ENCODE measurements at regions not wholly inside any gene's neighbourhood (a gene's known extent, or its start where the extent isn't known, plus 50 kb on each side); places are given as distances from the start of the nearest gene placed in this dataset.
A peak's percentile ranks its signal among the peaks of the same experiment; 100 is the strongest.

DNA sequence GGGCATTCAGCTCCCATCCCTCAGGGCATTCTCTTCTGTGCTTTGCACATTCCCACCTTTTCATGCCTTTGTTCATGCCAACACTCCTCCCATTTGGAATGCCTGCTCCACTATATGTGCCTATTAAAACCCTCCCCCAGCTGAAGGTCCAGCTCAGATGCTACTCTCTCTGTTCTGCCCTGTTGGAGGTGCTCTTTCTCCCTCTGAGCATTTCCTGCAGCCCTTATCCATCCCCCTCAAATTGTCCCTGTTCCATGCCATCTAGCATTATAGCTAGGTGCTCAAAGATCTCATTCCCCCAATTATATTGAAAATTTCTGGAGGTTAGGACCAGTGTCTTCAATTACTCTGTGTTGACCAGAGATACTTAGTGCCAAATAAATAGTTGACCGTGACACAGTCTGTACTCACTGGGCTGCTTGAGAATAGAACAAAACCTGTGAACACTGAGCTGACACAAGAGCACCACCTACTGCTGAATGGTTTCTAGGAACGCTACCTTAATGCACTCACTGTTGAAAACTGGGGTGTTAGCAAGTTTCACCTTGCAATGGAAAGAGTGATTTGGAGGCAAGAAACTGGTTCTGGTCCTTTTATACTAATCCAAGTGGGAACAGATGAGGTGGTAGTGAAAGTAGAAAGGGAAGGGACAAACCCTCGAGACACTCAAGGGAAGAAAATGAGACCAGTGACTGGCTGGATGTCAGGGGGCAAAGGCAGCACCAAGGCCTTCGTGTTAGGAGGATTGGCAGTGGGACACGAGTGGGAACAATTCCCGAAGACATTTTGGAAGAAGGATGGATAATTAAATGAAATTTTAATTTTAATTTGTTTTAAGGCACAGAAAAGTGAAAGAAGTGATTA lies 289.8 kb upstream of the ROPN1 start:
- peak; percentile 49 for DNase-seq

GRCh38 chr3:124282751-124283651 lies 291.1 kb upstream of the ROPN1 start:
- DNase-seq, result peak; percentile 59

GRCh38 chr3:124283652-124284023 lies 291.7 kb upstream of the ROPN1 start:
- DNase-seq, result no peak

- no peak for DNase-seq
Observed at GRCh38 chr3:124288996-124289395, 297.1 kb upstream of the ROPN1 start.

GRCh38 chr3:124291008-124291407 lies 299.1 kb upstream of the ROPN1 start:
- no peak for DNase-seq

GRCh38 chr3:124292329-124292728 lies 300.4 kb upstream of the ROPN1 start:
- DNase-seq, result no peak

GRCh38 chr3:124293584-124293983 lies 301.7 kb upstream of the ROPN1 start:
- no peak for DNase-seq

GRCh38 chr3:124295362-124295761 lies 303.4 kb upstream of the ROPN1 start:
- DNase-seq, result no peak

DNA sequence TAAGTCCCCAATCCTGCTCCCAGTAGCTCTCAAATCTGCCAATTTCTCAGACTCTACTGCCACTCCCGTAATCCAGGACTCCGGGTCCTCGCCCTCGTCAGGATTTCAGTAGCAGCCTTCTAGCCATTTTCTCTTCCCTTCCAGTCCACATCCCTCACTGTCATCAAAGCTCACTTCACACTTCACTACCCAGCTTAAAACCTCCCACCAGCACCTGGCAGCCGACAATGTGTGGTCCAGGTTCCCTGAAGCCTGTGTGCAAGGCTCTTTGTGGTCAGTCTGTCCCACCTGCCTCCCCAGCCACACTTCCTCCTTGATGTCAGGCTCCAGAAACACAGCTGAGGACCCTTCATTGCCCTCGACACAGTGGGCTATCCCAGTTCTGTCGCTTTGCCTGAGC lies 304.5 kb upstream of the ROPN1 start:
- no peak for DNase-seq

DNA sequence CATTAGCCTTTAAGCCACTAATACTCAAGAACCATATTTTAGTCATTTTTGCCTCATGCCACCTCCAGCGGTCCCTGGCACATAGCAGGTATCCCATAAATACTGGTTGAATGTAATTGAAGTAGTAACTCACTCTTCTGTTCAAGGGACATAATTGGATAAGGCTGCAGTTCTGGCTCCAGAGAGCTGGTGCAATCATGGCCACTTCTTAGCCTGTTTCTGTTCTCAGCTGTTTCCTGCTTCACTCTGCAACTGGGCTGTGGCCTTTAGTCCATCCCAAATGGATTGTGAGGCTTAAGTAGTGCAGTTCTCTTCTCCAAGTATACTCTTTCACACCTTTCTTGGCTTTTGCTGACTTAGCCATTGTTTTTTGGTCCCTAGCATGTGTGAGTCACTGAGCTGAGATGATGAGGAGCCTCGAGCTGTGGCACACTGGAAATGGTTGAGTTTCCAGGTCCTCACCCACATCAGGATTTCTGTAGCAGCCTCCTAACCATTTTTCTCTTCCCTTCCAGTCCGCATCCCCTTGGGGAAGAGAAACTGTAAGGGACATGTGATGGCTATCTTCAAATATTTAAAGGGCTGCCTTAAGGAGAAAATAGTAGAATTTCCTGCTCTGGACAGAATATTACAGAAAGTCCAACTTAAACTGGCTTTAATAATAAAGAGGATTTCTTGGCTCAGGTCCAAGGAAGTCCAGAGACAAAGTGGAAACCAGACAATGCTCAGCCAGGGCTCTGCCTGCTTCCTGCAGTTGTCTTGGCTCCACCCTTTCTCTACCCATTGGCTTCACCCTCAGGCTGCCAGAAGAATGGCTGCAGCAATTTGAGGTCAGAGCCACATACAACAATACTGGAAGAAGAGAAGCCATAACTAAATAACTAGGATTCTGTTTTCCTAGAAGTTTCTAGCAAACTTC lies 305.4 kb upstream of the ROPN1 start:
- DNase-seq, result no peak

DNA sequence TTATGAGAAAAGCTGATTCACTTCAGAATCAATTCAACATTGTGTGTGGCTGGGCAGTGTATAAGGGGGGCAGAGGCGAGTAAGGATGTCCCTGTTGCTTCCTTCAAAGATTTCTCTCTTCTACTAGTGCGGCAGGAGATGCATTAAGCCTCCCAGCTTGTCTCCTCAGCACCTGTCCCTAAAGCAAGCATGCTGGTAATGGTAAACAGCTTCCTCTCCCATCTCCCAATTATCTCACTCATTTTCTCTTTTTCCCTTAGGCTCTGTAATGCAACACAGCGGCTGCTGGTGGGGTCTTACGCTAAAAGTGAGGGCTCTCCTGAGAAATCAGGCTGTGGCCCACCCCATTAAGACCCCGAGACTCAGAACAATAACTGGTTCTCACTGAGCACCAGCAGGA lies 306.4 kb upstream of the ROPN1 start:
- no peak for DNase-seq

GRCh38 chr3:124298951-124299350 lies 307.0 kb upstream of the ROPN1 start:
- DNase-seq, result peak; percentile 39

- DNase-seq, result no peak
Observed at GRCh38 chr3:124299831-124300230, 307.9 kb upstream of the ROPN1 start.

DNA sequence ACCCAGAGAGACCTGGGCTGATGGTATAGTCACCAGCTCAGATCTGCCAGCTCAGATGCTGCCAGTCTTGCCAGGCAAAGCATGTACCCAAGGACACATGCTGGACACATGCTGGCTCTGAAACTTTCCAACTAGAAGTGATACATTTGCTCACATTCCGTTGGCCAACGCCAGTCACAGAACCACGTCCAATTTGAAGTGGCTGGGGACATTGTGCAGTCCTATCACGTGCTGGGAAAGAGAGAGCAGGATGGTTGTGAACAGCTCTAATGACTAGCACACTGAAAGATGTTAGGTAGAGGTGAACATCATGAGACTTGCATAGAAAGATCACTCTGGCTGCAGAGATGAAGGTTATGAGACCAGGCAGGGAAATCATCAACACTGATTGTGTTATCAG lies 308.5 kb upstream of the ROPN1 start:
- DNase-seq, result no peak

DNA sequence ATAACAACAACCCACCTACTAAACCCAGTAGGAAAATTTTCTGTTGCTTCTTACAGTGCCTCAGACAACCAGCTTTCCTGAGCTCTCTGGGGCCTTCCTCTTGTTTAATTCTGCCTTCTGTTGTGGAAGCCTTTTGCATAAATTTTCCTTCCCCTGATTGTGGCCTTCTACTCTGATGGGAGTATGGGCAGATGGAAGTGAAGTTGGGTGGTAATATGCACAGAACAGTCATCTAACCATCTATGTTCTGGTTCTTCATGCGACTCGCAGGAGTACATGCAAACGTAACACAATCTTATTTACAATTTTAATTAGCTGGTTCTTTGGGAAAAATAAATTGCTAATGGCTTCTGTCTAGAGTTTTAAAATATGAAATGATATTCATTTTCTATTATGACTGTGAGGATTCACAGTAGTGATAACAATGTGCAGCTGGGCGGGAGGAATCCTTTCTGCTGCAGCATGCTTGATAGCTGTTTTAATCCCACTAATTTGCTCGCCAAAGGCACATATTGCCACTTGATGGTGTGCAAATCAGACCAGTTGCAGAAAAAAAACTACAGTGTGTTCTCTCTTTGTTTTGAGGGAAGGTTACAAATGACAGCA lies 311.5 kb upstream of the ROPN1 start:
- DNase-seq, result no peak

- DNase-seq, result no peak
Observed at GRCh38 chr3:124306665-124307064, 314.7 kb upstream of the ROPN1 start.

- no peak for DNase-seq
Observed at GRCh38 chr3:124313621-124314020, 321.7 kb upstream of the ROPN1 start.

GRCh38 chr3:124315215-124316033 lies 323.5 kb upstream of the ROPN1 start:
- peak; percentile 38 for DNase-seq

DNA sequence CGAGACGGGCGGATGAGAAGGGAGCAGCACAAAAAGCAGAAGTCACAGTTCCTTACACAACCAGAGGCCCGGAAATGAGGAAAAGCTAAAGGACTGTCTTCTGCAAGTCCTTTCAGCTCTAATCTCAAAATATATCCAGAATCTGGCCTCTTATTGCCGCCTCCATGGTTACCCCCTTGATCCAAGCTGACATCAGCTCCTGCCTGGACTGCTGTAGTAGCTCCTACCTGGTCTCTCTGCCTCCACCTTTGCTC lies 324.0 kb upstream of the ROPN1 start:
- no peak for DNase-seq

DNA sequence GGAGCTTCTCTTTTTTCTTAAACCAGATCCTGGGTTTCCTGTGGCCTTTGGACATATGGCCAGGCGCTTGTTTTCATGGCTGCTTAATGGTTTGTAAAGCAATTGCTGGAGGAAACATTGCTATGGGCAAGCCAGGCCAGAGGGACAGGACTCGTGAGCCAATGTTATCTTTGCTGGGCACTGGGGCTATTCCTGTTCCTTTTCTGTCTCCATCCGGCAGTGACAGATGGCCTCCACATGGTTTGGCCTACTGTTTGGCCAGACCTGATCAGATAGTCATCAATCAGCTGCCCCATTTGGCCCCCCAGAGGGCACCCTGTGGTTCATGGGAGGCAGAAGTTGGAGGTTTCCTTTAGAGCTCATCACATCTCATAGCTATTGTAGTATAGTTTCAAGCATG lies 326.1 kb upstream of the ROPN1 start:
- no peak for DNase-seq

DNA sequence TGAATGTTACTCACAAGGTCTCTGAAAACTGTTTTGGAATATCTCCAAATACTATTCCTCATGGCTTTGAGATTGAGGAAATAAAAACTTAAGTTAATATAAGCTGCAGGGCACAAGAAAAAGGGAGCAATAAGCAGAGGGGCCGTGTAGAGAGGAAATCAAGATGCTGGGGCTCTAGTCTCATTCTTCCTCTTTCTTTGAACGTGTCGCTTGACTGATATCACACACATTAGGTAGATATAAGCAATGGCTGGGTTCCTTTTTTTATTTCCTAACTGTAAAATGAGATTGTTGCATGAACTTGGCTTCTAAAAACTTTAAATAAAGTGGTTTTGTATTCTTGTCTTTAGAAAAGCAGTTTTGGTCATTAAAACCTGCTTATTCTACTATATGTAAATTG lies 326.7 kb upstream of the ROPN1 start:
- no peak for DNase-seq

GRCh38 chr3:124320976-124321375 lies 329.1 kb upstream of the ROPN1 start:
- no peak for DNase-seq
